Erythroblast (primary cell): ENCODE measurements at regions not wholly inside any gene's neighbourhood (a gene's known extent, or its start where the extent isn't known, plus 50 kb on each side); places are given as distances from the start of the nearest gene placed in this dataset.

ENCODE experiments used
- GATA1 ChIP-seq: IDR thresholded peaks from 2 replicates; pipeline ENCODE4 v1.6.1; 2011; ENCODE audit warnings: low read depth, mild to moderate bottlenecking, control low read depth, low read length, moderate library complexity
- POLR2A ChIP-seq: IDR thresholded peaks from 2 replicates; pipeline ENCODE4 v1.6.1; 2011; ENCODE audit warnings: mild to moderate bottlenecking, low read length

GRCh38 chr22:46078241-46079092, 71.9 kb upstream of the PPARA start:
- no peak for TF ChIP-seq POLR2A
- TF ChIP-seq GATA1, result no peak
